Calu3 (cell line): ENCODE measurements at regions not wholly inside any gene's neighbourhood (a gene's known extent, or its start where the extent isn't known, plus 50 kb on each side); places are given as distances from the start of the nearest gene placed in this dataset.

Experiments
- BruUV-seq: library from RNA; stranded (reverse); fragments of 400-500 nt; replicated peaks from 2 replicates; lab custom pipeline; 2021; lab: Mats Ljungman, UMichigan
- CTCF ChIA-PET: fragments of 300-600 bp; sonication (Branson Sonifier 250); formaldehyde crosslinking; loops from one replicate; lab custom pipeline; 2022; ENCODE audit warnings: antibody characterized with exemption; lab: Charles Lee
- DNase-seq: peaks from one replicate; pipeline ENCODE4 v3.0.0; 2022
- H3K27ac Mint-ChIP-seq: one replicate; pipeline ENCODE4 v1.8.0; 2022; ENCODE audit warnings: mixed read lengths; ENCODE audit not compliant: unreplicated experiment
- H3K27me3 Mint-ChIP-seq: one replicate; pipeline ENCODE4 v1.8.0; 2022; ENCODE audit warnings: mixed read lengths; ENCODE audit not compliant: unreplicated experiment
- H3K36me3 Mint-ChIP-seq: one replicate; pipeline ENCODE4 v1.8.0; 2022; ENCODE audit warnings: mild to moderate bottlenecking, moderate library complexity, mixed read lengths; ENCODE audit not compliant: insufficient read depth, unreplicated experiment
- H3K4me1 Mint-ChIP-seq: one replicate; pipeline ENCODE4 v1.8.0; 2022; ENCODE audit warnings: mild to moderate bottlenecking, low read depth, mixed read lengths; ENCODE audit not compliant: unreplicated experiment
- H3K4me3 Mint-ChIP-seq: one replicate; pipeline ENCODE4 v1.8.0; 2022; ENCODE audit warnings: mild to moderate bottlenecking, low read depth, moderate library complexity, mixed read lengths; ENCODE audit not compliant: unreplicated experiment
- H3K9me3 Mint-ChIP-seq: one replicate; pipeline ENCODE4 v1.8.0; 2022; ENCODE audit warnings: low read depth, mixed read lengths; ENCODE audit not compliant: unreplicated experiment
- intact Hi-C: fragments of 100-400 bp; cut with micrococcal nuclease; formaldehyde crosslinking; loops from one replicate; pipeline ENCODE4 v1.10.0; 2022; ENCODE audit not compliant: unreplicated experiment
- TF ChIP-seq, protein P1 (sequence below): fragments of 200-600 bp; IDR thresholded peaks from one replicate; pipeline ENCODE4 v1.8.0; 2022; ENCODE audit warnings: antibody characterized with exemption; ENCODE audit not compliant: unreplicated experiment

DNA sequence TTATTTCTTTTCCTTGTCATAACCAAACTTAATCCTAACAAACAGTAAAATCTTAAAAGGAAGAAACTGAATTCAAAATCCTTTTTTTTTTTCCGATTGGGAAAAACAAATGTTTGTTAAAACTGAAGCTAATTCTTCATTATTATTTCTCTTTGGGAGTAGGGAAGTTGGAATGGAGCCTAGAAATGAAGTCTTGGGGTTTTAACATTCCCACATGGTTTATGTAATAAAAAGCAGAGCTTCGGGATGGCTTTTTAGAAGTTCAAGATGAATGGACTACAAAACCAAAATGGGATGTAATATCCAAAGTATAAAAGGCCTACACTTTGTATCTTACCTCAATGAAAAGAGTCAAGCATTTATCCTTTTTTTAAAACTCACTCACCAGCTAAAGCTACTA, 189.0 kb upstream of the TMC3 start:
- Mint-ChIP-seq H3K27me3 (no peaks in the 10 kb centered on the region), H3K27ac (no peak overlapping the region), H3K4me3 (no peak overlapping the region), H3K36me3 (no peaks in the 10 kb centered on the region), H3K9me3 (peaks cover 10% of the 10 kb centered on the region), H3K4me1 (no peaks in the 10 kb centered on the region)
- CTCF ChIA-PET, result no interaction called here
- intact Hi-C loops, result no loop called here
- TF ChIP-seq, protein P1, sequence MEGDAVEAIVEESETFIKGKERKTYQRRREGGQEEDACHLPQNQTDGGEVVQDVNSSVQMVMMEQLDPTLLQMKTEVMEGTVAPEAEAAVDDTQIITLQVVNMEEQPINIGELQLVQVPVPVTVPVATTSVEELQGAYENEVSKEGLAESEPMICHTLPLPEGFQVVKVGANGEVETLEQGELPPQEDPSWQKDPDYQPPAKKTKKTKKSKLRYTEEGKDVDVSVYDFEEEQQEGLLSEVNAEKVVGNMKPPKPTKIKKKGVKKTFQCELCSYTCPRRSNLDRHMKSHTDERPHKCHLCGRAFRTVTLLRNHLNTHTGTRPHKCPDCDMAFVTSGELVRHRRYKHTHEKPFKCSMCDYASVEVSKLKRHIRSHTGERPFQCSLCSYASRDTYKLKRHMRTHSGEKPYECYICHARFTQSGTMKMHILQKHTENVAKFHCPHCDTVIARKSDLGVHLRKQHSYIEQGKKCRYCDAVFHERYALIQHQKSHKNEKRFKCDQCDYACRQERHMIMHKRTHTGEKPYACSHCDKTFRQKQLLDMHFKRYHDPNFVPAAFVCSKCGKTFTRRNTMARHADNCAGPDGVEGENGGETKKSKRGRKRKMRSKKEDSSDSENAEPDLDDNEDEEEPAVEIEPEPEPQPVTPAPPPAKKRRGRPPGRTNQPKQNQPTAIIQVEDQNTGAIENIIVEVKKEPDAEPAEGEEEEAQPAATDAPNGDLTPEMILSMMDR, result no peak
- BruUV-seq, result no TSS peak
- DNase-seq, result no peak

DNA sequence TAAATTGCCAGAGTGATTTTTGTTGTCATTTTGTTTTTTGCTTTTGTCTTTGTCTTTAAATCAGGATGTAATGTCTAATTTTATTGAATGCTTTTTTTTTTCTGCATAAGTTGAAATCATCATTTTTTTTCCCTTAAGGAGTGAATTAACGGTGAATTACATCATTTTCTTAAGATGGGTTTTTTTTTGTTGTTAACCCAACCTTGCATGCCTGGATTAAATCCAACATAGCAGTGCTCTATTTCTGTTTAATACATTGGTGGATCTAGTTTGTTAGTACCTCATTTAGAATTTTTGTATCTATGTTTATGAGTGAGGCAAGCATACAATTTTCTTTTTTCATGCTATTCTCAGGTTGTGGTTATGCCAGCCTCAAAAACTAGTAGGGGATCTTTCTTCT, 186.4 kb upstream of the TMC3 start:
- peaks cover 13% of the 10 kb centered on the region for H3K9me3 Mint-ChIP-seq
- no peaks in the 10 kb centered on the region for H3K27me3 Mint-ChIP-seq
- CTCF ChIA-PET, result no interaction called here
- TF ChIP-seq, protein P1, result no peak
- intact Hi-C loops, result no loop called here
- H3K36me3 Mint-ChIP-seq, result no peaks in the 10 kb centered on the region
- no peak overlapping the region for H3K4me3 Mint-ChIP-seq
- DNase-seq, result no peak
- H3K27ac Mint-ChIP-seq, result no peak overlapping the region
- no peaks in the 10 kb centered on the region for H3K4me1 Mint-ChIP-seq
- no TSS peak for BruUV-seq

DNA sequence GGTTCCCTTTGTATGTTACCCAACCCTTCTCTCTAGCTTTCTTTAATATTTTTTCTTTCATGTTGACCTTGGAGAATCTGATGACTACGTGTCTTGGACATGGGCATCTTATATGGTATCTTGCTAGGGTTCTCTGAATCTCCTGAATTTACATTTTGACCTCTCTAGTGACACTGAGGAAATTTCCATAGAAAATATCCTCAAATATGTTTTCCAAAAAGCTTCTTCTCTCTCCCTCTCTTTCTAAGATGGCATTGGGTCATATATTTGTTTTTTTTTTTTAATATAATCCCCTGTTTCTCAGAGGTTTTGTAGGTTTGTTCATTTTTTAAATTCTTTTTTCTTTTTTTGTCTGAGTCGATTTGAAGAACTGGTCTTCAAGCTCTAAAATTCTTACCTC, 184.0 kb upstream of the TMC3 start:
- no TSS peak for BruUV-seq
- Mint-ChIP-seq H3K4me3 (no peak overlapping the region), H3K4me1 (no peaks in the 10 kb centered on the region), H3K27ac (no peak overlapping the region), H3K9me3 (peaks cover 6% of the 10 kb centered on the region), H3K36me3 (no peaks in the 10 kb centered on the region), H3K27me3 (no peaks in the 10 kb centered on the region)
- TF ChIP-seq, protein P1, result no peak
- DNase-seq, result no peak
- intact Hi-C loops, result no loop called here
- CTCF ChIA-PET, result no interaction called here

DNA sequence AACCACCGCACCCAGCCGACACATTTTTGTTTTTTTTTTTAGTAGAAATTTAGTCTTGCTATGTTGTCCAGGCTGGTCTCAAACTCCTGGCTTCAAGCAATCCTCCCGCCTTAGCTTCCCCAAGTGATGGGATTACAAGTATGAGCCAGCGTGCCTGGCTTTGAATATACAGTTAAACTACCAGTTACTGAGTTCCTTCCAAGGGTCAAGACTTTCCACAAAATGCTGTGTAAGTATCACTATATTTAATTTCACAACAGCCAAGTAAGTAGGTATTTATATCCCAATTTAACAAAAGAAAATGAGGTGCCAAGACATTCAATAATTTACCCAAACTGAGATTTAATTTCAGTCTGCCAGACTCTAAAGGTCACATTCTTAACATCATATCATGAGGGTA, 181.3 kb upstream of the TMC3 start:
- intact Hi-C loops, result no loop called here
- Mint-ChIP-seq H3K27me3 (no peaks in the 10 kb centered on the region), H3K27ac (no peak overlapping the region), H3K4me3 (no peak overlapping the region), H3K4me1 (no peaks in the 10 kb centered on the region), H3K9me3 (peaks cover 7% of the 10 kb centered on the region), H3K36me3 (no peaks in the 10 kb centered on the region)
- BruUV-seq, result no TSS peak
- TF ChIP-seq, protein P1, result no peak
- CTCF ChIA-PET, result no interaction called here
- no peak for DNase-seq
